ENCODE measurements at regions not wholly inside any gene's neighbourhood (a gene's known extent, or its start where the extent isn't known, plus 50 kb on each side); places are given as distances from the start of the nearest gene placed in this dataset.
"Not testable (repeated sequence)": the region's sequence is repeated elsewhere in the genome, so short reads cannot be mapped to it uniquely, and the experiment has no call there.

GRCh38 chrX:124426288-124427169 is 80.2 kb downstream of the SH2D1A start:
- DNase-seq (ENCODE audit: low read depth in 4 of 4, low spot score in 1 of 4) = no peak

DNA sequence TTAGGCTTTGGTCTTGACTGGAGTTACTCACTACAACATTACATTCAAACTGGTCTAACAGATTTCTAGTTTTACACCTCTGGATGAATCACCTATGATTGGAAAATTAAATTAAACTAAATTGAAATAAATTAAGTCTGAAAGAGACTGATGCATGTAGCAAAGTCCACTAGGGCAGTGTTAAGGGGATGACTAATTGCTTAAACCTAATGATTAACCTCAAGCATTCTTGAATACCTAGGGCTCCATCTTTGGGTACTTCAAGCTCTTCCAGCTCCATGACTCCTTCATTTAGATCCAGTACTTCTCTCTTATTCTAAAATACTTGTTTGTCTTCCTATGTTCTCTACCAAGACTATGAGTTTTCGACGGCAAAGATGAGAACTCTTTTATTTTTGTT is 86.8 kb downstream of the SH2D1A start:
- no peak for DNase-seq (ENCODE audit: low read depth in 4 of 4, low spot score in 1 of 4)

DNA sequence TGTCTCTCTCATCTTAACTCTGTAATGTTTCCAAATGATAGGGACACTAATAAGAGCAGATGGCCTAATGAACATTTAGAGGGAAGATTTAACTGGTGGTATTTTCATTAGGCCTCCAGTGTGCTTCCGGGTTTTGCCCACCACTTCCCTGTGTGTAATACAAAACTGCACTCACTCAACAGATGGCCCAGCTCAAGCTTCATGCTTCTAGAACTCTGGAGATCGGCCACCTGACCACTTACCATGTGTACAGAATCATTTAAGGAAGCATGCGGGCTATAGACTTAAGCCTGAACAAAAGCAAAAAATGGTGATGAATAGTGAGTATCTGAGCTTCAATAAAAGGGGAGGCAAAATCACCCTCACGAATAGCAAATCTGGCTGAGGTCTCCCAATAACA is 89.3 kb downstream of the SH2D1A start:
- DNase-seq (ENCODE audit: low read depth in 4 of 4, low spot score in 1 of 4) = no peak

DNA sequence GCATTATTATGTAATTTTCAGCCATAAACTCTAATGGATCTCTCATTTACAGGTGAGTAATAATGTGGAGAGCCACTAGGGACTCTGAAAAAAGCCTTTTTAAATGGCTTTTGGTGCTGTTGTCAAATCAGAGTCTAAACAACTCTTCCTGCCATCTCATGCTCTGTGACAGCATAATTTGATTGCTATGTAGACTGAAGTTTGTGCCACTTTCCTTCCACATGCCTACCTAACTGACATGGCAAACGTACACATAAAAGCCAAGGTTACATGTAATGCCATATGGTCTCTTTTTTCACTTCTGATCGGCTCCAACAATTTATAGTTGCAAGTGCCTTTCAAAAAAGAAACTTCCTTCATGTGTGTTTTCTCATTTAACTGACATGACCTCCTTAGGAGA is 94.3 kb downstream of the SH2D1A start:
- no peak for DNase-seq (ENCODE audit: low read depth in 4 of 4, low spot score in 1 of 4)

DNA sequence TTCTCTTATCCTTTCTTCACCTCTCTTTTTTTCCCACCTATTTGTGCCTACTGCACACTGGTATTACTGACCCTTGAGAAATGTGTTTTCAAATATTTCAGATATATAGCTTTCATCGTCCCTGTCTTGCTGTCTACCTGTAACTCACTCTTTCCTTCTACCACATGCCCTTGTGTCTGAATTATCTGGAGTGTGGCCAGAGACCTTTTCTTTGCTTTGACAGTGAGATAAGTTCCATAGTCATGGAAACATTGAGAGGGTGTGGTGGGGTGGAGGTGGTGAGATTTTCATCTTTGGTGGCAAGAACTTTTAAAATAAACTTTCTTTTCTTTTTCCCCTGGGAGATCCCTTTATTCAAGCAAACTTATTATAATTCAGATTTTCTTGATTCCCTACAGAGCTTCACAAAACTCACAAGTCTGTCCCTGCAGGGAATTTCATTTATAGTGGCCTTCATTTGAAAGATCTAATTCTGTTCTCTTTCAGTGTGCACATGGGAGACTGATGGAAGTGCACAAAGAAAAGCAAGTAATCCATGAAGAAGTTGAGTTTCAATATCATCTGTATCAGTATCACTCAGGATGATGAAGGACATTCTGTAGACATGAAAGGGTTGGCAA is 95.7 kb downstream of the SH2D1A start:
- no peak for DNase-seq (ENCODE audit: low read depth in 4 of 4, low spot score in 1 of 4)

DNA sequence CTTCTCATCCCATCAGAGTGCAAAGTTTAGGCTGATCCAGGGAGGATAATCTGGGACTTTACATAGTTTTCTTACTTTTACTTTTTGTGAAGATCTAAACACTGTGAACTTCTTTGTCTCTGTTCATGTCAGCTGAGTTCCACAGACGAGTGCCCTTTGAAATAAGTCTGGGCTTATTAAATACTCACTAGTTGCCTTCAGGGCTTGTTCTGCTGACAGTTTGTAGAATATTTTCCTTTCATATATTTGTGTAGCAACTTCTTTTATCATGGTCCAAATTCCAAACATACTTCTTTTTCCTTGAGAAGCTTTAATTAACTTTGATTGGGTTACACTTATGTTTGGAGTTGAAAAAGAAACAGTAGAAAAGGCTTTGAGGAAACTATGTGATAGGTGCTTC is 109.6 kb downstream of the SH2D1A start:
- DNase-seq (ENCODE audit: low read depth in 4 of 4, low spot score in 1 of 4) = no peak

DNA sequence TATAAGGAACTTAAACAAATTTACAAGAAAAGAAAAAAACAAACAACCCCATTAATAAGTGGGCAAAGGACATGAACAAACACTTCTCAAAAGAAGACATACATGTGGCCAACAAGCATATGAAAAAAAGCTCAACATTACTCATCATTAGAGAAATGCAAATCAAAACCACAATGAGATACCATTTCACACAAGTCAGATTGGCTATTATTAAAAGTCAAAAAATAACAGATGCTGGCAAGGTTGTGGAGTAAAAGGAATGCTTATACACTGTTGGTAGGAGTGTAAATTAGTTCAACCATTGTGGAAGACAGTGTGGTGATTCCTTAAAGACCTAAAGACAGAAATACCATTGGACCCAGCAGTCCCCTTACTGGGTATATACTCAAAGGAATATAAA is 113.5 kb downstream of the SH2D1A start:
- DNase-seq (ENCODE audit: low read depth in 4 of 4, low spot score in 1 of 4) = not testable (repeated sequence)

DNA sequence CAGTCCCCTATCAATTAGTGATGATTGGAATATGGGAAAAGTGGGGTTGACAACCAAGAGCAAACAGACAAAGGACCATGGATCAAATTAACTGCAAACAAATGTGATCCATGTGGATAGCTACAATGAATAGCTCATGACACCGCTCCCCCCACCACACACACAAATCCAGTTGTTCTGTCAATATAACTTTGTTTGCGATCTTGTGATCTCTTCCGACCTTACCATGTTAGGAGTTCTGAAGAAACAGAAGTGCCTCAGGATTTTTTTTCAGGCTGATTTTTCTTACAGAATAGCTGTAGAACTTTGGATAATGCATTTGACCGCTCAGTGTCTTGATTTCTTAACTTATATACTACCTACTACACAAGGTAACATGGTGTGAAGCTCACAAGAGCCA is 116.6 kb downstream of the SH2D1A start:
- DNase-seq (ENCODE audit: low read depth in 4 of 4, low spot score in 1 of 4) = no peak

- no peak for DNase-seq (ENCODE audit: low read depth in 4 of 4, low spot score in 1 of 4)
These were observed 120.8 kb downstream of the SH2D1A start for GRCh38 chrX:124467202-124467601.

- DNase-seq (ENCODE audit: low read depth in 4 of 4, low spot score in 1 of 4) = no peak
These were observed 129.0 kb downstream of the SH2D1A start for GRCh38 chrX:124475358-124475757.

- no peak for DNase-seq (ENCODE audit: low read depth in 4 of 4, low spot score in 1 of 4)
These were observed 130.2 kb downstream of the SH2D1A start for GRCh38 chrX:124476562-124476961.

GRCh38 chrX:124478046-124478445 is 131.7 kb downstream of the SH2D1A start:
- no peak for DNase-seq (ENCODE audit: low read depth in 4 of 4, low spot score in 1 of 4)

DNA sequence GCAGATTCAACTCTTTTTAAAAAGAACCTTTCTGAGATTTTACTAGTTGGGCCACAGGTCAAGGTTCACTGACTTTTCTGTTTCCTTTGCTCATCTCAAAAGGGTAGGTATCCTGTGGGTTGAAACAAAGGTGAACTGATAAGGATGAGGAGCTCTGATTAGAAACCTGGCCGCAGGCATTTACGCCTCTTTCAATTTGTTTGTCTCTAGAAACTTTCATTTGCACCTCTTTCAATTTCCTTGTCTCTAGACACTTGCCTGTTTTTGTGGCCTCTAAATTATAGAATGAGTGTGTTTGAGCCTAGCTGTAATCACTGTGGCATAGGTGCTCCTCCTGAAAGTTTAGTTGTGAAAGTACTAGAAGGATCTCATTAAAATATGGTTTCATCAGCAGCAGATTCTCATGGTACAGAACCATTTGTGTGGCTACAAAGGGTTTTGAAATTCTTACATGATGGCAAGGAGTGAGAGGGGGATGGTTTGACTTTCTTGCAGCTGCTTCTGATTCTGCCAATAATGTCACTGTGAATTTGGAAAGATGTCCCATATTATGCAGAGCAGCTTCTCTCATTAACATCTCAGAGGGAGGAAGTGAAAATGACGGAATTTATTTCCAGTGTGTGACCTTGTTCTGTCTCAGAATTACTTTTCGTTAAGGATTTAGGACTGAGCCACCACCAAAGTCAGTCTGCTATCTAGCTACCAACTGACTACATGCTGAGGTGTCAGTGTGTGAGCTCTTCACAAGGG is 142.2 kb downstream of the SH2D1A start:
- no peak for DNase-seq (ENCODE audit: low read depth in 4 of 4, low spot score in 1 of 4)

- DNase-seq (ENCODE audit: low read depth in 4 of 4, low spot score in 1 of 4) = no peak
These were observed 147.6 kb downstream of the SH2D1A start for GRCh38 chrX:124493984-124494383.

DNA sequence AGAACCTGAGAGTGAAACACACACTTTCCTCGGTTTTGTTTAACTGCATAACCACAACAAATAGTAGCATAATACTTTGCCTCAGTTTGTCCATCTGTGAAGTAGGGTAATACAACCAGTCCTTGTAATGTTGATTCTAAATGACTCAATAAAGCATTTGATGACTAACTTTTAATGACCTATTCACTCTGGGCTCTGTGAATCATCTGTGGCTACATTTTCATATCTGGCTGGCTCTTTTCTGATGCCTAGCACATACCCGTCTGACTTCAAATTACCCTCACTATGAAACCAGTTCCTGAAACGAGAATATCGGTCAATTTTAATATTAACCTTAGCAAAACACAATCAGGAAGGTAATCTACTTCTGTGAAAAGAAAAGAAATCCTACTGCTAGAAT is 151.0 kb downstream of the SH2D1A start:
- DNase-seq (ENCODE audit: low read depth in 4 of 4, low spot score in 1 of 4) = no peak

DNA sequence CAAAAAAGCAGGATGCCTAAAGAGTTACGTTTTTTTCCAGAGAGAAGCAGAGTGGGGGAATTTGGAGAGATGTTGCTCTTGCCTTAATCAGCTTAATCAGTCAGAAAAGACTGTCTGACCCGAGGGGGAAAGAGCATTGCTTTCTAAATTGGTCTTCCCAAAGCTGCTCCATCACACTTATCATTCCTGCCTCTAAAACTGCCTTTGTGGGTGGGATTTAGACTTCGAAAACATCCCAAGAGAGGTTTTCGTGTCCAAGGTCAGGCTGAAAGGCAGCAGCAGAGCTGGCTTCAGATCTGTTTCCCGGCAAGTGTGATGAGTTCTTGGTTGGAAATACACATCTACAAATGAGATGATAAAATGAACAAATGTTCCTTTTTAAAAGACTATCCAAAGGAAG is 155.2 kb downstream of the SH2D1A start:
- no peak for DNase-seq (ENCODE audit: low read depth in 4 of 4, low spot score in 1 of 4)

DNA sequence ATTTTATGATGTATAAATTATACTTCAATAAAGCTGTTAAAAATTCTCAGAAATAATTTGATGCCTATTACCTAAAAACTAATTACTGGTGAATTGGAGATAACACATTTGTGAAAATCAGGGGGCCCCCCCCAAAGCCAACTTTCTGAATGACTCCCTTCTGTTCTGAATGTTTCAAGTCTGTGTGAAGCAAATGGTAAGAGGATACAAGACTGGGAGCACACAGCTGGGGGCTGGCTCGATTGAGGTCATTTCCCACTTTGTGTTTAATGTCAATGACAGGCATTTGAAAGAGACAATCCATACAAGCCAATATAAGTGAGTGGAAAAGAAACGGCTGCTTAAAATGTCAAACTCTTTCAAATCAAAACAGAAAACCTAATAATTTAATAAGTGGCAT is 155.8 kb downstream of the SH2D1A start:
- no peak for DNase-seq (ENCODE audit: low read depth in 4 of 4, low spot score in 1 of 4)

GRCh38 chrX:124502599-124502998 is 156.2 kb downstream of the SH2D1A start:
- DNase-seq (ENCODE audit: low read depth in 4 of 4, low spot score in 1 of 4) = no peak

DNA sequence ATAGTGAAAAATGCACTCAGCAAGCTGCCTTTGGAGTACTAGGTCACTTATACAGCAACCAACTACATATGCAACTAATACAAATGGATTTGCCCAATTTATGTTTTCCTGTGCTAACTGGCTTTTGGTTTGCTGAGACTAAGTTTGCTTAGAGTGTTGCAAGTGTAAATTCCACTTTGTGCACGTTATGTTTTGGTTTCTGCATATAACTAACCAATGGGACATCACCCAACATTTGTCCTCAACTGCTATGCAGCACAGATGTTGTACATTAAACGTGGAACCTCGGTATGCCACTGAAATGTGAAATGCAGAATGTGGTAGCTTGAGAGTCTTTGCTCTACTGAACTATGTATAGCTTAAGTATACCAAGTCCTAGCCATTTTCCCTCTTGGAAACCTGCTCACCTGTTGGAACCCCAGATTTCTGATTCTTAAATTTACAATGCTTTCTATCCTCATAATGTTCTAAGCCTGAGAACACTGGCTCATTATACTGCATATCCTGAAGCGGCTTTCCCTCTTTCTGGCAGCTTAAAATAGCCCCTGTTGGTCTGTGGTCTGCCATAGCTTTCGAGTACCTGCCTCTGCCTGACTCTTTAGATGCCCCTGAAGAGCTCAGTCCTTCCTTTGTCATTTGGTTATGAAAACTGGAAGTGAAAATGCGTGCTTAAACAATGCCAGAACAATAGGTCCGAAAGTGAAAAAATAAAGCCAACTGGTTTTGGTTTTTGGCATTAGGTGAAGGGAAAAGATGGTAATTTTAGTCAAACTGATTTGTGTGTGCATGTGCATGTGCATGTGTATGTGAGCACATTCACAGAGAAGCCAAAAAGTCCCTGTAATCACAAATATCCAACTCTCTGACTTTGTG is 158.0 kb downstream of the SH2D1A start:
- no peak for DNase-seq (ENCODE audit: low read depth in 4 of 4, low spot score in 1 of 4)

- no peak for DNase-seq (ENCODE audit: low read depth in 4 of 4, low spot score in 1 of 4)
These were observed 159.7 kb downstream of the SH2D1A start for GRCh38 chrX:124506066-124506465.

DNA sequence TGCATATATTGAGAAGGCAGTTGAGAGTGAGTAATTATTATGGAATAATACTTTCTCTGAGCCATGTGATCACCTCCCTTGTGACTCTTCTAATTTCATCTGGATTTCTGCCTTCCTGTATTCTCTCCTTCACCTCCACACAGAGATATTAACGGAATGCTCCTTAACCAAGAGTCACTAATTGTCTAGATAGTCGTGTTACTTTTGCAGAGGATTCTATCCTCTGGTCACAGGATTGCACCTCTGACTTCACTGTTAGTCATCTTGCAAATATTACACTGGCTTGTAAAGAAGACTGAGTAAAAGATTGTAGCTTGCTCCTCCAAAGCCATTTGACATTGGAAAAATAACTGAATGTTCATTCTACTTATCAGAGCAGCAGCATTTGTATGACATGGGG is 160.9 kb downstream of the SH2D1A start:
- DNase-seq (ENCODE audit: low read depth in 4 of 4, low spot score in 1 of 4) = no peak

Measured in stimulated activated CD4-positive, alpha-beta T cell treated with anti-CD3 and anti-CD28 coated beads, Interleukin-1b, Interleukin-23, amount 100 ng/mL, for 24 hours (primary cell).